ENCODE measurements at regions not wholly inside any gene's neighbourhood (a gene's known extent, or its start where the extent isn't known, plus 50 kb on each side); places are given as distances from the start of the nearest gene placed in this dataset.
A peak's percentile ranks its signal among the peaks of the same experiment; 100 is the strongest.

- Histone ChIP-seq H3K4me3 (ENCODE audit: low read length) (peak overlapping the region; percentile 46), H3K79me2 (replicated peaks; ENCODE audit: insufficient read depth, low read length) (no peaks in the 10 kb centered on the region), H3K36me3 (ENCODE audit: insufficient read depth, low read length) (no peaks in the 10 kb centered on the region), H2AFZ (ENCODE audit: low read depth, low read length) (no peak overlapping the region), H3K9me2 (ENCODE audit: insufficient read depth, low read length) (peaks cover 3% of the 10 kb centered on the region), H3K27me3 (ENCODE audit: insufficient read depth, low read depth, low read length) (no peaks in the 10 kb centered on the region), H3K4me2 (ENCODE audit: low read length) (no peak overlapping the region), H3K9me3 (ENCODE audit: low read length) (no peaks in the 10 kb centered on the region), H3F3A (ENCODE audit: insufficient read depth, low read length, poor library complexity, severe bottlenecking) (no peaks in the 10 kb centered on the region), H3K9ac (ENCODE audit: low read length) (no peak overlapping the region), H3K27ac (ENCODE audit: low read length) (peak overlapping the region; percentile 82), H4K20me1 (ENCODE audit: insufficient read depth) (no peaks in the 10 kb centered on the region)
- TF ChIP-seq EP300 (conservative IDR thresholded peaks at IDR 0.05; ENCODE audit: poor library complexity, severe bottlenecking) (no peak), POLR2AphosphoS5 (IDR thresholded peaks at IDR 0.05) (no peak), MXI1 (conservative IDR thresholded peaks at IDR 0.05; ENCODE audit: poor library complexity, severe bottlenecking) (no peak), CTCF (IDR thresholded peaks at IDR 0.05; ENCODE audit: poor library complexity, severe bottlenecking) (no peak), RAD21 (conservative IDR thresholded peaks at IDR 0.05) (no peak), EZH2 (IDR thresholded peaks at IDR 0.05; ENCODE audit: borderline replicate concordance, insufficient read depth, low read length, poor library complexity, severe bottlenecking) (no peak), TAF1 (IDR thresholded peaks at IDR 0.05; ENCODE audit: low read depth) (no peak), SMC3 (conservative IDR thresholded peaks at IDR 0.05; ENCODE audit: poor library complexity) (no peak), REST (IDR thresholded peaks at IDR 0.05; ENCODE audit: borderline replicate concordance) (no peak)
Measured at GRCh38 chr14:28483506-28483905, 283.1 kb upstream of the FOXG1 start.

- H3K9ac ChIP-seq (ENCODE audit: low read length) = no peak overlapping the region
- H3K36me3 ChIP-seq (ENCODE audit: insufficient read depth, low read length) = no peaks in the 10 kb centered on the region
- no peaks in the 10 kb centered on the region for H4K20me1 ChIP-seq (ENCODE audit: insufficient read depth)
- H3K79me2 ChIP-seq (replicated peaks; ENCODE audit: insufficient read depth, low read length) = no peaks in the 10 kb centered on the region
- no peak overlapping the region for H3K4me3 ChIP-seq (ENCODE audit: low read length)
- no peak overlapping the region for H3K4me2 ChIP-seq (ENCODE audit: low read length)
- H3K27me3 ChIP-seq (ENCODE audit: insufficient read depth, low read depth, low read length) = no peaks in the 10 kb centered on the region
- H3F3A ChIP-seq (ENCODE audit: insufficient read depth, low read length, poor library complexity, severe bottlenecking) = no peaks in the 10 kb centered on the region
- no peaks in the 10 kb centered on the region for H3K9me2 ChIP-seq (ENCODE audit: insufficient read depth, low read length)
- H3K9me3 ChIP-seq (ENCODE audit: low read length) = no peaks in the 10 kb centered on the region
- no peak overlapping the region for H3K27ac ChIP-seq (ENCODE audit: low read length)
- TF ChIP-seq MXI1 (conservative IDR thresholded peaks at IDR 0.05; ENCODE audit: poor library complexity, severe bottlenecking) = no peak
- TF ChIP-seq REST (IDR thresholded peaks at IDR 0.05; ENCODE audit: borderline replicate concordance) = no peak
- TF ChIP-seq RAD21 (conservative IDR thresholded peaks at IDR 0.05) = no peak
- TF ChIP-seq SMC3 (conservative IDR thresholded peaks at IDR 0.05; ENCODE audit: poor library complexity) = no peak
- no peak for TF ChIP-seq TAF1 (IDR thresholded peaks at IDR 0.05; ENCODE audit: low read depth)
- no peak for TF ChIP-seq CTCF (IDR thresholded peaks at IDR 0.05; ENCODE audit: poor library complexity, severe bottlenecking)
- TF ChIP-seq EZH2 (IDR thresholded peaks at IDR 0.05; ENCODE audit: borderline replicate concordance, insufficient read depth, low read length, poor library complexity, severe bottlenecking) = no peak
- TF ChIP-seq EP300 (conservative IDR thresholded peaks at IDR 0.05; ENCODE audit: poor library complexity, severe bottlenecking) = no peak
- no peak for TF ChIP-seq POLR2AphosphoS5 (IDR thresholded peaks at IDR 0.05)
- H2AFZ ChIP-seq (ENCODE audit: low read depth, low read length) = no peak overlapping the region
Measured at GRCh38 chr14:28488684-28489083, 277.9 kb upstream of the FOXG1 start.
